Posterior cingulate gyrus (tissue), 11 donors: ENCODE measurements at regions not wholly inside any gene's neighbourhood (a gene's known extent, or its start where the extent isn't known, plus 50 kb on each side); places are given as distances from the start of the nearest gene placed in this dataset.

Experiments used
- DNase-seq, 10 donors: peaks; one replicate each; pipeline versions ENCODE4 v3.0.0 to v3.0.0-alpha.2; 2020 to 2021; ENCODE audit warnings: mixed read lengths in 3 of 10
- intact Hi-C: fragments of 100-400 bp; cut with DNase I; formaldehyde crosslinking; loops from one replicate; pipeline ENCODE4 v1.15.1; 2023

GRCh38 chr17:11086646-11087340 is 154.2 kb upstream of the SHISA6 start:
- DNase-seq: no peak
- intact Hi-C loops: no loop called here

GRCh38 chr17:11082559-11082958 is 158.5 kb upstream of the SHISA6 start:
- DNase-seq: no peak
- intact Hi-C loops: no loop called here

- intact Hi-C loops: no loop called here
- DNase-seq: no peak
Measured at GRCh38 chr17:11081342-11081741, 159.7 kb upstream of the SHISA6 start.

GRCh38 chr17:11077673-11078072 is 163.3 kb upstream of the SHISA6 start:
- no peak for DNase-seq
- intact Hi-C loops: no loop called here

DNA sequence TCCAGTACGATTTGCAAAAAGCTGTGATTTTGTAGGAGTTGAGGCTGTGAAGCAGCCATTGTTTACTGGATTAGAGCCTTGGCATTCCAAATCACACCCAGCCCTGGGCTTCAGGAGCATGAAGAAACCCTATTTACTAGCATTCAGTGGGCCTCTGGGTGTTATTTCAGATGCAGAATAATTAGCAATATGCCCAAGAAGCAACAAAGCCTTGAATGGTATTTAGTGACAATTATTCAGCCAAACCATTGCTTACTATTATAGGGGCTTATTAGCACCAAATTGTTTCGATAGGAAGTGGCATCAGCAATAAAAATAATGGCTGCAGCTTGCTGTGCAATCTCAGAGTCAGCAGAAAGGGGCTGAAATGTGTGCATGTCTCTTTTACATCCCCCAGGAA is 166.6 kb upstream of the SHISA6 start:
- no peak for DNase-seq
- intact Hi-C loops: no loop called here

DNA sequence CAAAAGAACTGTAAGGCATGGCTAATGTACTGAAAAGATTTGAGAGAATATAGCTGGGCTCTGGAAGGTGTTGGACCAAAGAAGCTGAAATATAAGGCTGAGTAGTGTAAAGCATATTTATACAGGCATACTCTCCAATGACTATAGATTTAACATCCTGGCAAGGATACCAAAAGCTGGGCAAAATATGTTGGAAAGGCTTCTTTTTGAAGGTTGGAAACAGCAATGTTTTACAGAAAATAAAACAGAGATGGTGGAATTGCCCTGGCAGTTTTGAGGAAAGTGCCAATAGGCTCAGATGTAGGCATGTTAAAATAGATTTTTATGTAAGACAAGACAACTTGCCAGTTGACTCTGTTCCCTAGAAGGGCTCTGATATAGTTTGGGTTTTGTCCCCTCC is 184.1 kb upstream of the SHISA6 start:
- intact Hi-C loops: no loop called here
- DNase-seq: no peak

- intact Hi-C loops: no loop called here
- no peak for DNase-seq
Measured at GRCh38 chr17:11053846-11054245, 187.2 kb upstream of the SHISA6 start.

DNA sequence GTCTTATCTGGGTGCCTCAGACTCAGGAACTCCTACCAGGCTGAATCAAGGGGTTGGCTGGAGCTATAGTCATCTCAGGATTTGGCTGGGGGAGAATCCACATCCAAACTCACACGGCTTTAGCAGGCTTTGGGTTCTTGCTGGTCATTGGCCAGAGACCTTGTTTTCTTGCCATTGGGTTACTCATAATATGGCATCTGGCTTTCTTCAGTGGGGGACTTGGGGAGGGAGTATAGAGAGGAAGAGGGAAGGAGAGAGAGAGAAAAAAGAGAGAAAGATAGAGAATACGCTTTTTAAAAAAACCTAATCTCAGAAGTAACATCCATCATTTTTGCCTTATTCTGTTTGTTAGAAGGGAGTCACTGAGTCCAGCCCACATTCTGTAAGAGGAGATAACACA is 191.5 kb upstream of the SHISA6 start:
- intact Hi-C loops: no loop called here
- no peak for DNase-seq

- no peak for DNase-seq
- intact Hi-C loops: no loop called here
Measured at GRCh38 chr17:11047228-11047627, 193.8 kb upstream of the SHISA6 start.

GRCh38 chr17:11039342-11039741 is 201.5 kb upstream of the PIRT start:
- intact Hi-C loops: no loop called here
- DNase-seq: no peak

DNA sequence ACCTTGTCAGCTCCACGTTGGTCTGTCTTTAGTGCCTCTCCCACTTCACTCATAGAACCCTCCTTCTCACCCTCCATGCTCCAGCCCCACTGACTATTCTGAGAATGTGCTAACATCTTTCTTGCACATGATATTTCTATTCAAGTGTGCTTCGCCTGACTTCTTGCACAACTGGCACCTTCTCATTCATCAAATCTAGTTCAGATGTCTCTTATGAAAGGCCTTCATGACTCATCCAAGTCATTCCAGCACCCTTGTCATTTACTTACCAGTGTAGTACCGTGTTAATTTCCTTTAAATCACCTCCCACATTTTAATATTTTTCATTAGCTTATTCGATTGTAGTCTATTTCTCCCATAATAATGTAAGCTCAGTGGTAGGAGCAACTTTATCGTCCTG is 197.8 kb upstream of the PIRT start:
- no peak for DNase-seq
- intact Hi-C loops: no loop called here

DNA sequence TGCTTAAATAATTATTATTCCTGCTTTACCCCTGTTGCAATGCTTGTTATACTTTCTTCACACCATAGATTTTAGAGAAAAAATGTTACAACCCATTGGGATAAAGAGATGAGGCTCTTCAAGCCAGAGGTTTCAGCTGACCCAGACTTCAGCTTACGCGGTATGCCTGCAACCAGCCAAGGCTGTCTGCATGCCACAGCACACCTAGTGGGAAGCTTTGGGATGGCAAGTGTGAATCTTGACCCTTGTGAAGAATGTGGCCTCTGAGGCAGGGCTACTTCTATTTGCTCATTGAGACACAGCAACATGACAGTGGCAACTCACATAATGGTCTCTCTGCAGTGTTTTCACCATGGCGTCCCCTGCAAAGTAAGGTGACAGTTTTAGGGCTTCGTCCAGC is 193.9 kb upstream of the PIRT start:
- no peak for DNase-seq
- intact Hi-C loops: no loop called here

GRCh38 chr17:11029791-11030190 is 191.9 kb upstream of the PIRT start:
- DNase-seq: no peak
- intact Hi-C loops: no loop called here

DNA sequence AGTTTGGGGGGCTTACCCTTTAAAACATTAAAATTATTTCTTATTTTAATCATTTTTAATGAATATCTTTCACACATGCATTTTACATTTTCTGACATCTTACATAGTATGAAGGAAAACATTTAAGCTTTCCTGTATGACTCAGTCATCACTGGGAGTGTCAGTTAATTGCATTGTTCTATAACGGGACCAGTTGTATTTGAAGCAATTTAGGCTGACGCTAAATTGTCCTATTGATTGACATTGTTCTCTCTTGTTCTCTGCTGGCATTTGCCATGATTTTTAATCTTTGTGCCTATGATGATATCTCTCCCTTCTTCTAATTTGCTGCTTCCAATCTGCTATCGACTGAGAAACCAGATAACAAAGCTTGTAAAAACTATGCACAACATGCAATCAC is 190.5 kb upstream of the PIRT start:
- no peak for DNase-seq
- intact Hi-C loops: no loop called here

- intact Hi-C loops: no loop called here
Measured at GRCh38 chr17:11026903-11027302, 189.0 kb upstream of the PIRT start.

GRCh38 chr17:11023639-11024479 is 186.0 kb upstream of the PIRT start:
- no peak for DNase-seq
- intact Hi-C loops: no loop called here

More at GRCh38 chr17:11026903-11027302, 189.0 kb upstream of the PIRT start:
- no peak for DNase-seq

- no peak for DNase-seq
- intact Hi-C loops: no loop called here
Measured at GRCh38 chr17:11006530-11006929, 168.6 kb upstream of the PIRT start.

DNA sequence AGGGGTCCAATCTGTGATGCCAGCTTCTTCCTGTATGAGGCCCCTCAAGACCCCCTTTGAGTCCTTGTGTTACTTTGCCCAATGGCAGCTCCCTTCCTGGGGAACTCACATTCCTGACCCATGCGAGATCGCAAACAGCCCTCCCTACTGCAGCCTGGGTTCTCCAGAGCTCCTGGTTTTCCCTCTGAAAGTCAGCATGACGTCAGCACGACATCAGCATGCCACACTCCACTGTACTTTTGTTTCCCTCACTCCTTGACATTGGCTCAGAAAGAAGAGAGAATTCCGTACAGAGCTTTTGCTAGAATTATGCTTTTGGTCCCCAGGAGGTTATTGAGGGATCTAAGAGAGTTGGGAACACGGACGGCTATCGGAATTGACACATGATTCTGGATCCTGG is 168.1 kb upstream of the PIRT start:
- DNase-seq: no peak
- intact Hi-C loops: no loop called here

- no peak for DNase-seq
- intact Hi-C loops: no loop called here
Measured at GRCh38 chr17:11002417-11002816, 164.5 kb upstream of the PIRT start.

DNA sequence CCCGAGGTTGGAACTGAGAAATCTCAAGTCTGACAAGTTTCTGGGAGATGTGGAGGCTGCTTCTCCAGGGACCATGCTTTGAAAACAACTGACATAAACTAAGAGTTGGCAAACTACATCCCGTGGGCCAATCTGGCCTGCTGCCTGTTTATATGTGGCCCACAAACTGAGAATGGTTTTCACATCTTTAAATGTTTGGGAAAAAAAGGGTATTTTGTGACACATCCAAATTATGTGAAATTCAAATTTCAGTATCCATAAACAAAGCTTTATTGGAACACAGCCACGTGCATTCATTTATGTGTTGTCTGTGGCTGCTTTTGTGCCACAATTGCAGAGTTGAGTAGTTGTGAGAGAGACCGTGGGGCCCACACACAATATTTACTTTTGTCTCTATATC is 163.8 kb upstream of the PIRT start:
- no peak for DNase-seq
- intact Hi-C loops: no loop called here

DNA sequence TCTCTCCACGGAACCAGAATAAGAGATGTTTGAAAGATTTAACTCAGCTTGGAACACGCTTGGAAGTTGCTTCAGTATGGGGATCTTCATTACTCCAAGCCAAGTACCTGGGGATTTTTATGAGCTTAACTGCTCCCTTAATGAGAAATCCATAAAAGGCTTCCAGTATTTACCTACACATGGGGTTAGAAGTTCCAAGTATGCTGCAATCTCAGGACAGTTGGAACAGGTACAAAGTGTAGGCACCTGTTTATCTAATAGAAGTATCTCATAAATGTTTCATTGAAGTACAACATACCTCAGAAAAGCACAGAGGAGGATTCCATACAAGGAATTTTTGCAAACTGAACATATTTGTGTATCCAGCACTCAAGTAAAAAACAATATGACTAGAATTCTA is 161.6 kb upstream of the PIRT start:
- intact Hi-C loops: no loop called here
- no peak for DNase-seq

GRCh38 chr17:10993126-10993525 is 155.2 kb upstream of the PIRT start:
- no peak for DNase-seq
- intact Hi-C loops: no loop called here
